ENCODE measurements at regions not wholly inside any gene's neighbourhood (a gene's known extent, or its start where the extent isn't known, plus 50 kb on each side); places are given as distances from the start of the nearest gene placed in this dataset.

- TF ChIP-seq CTCF (IDR thresholded peaks at IDR 0.05), result no peak
- peak in 1 of 3 donors; percentile 50 for TF ChIP-seq POLR2AphosphoS5 (IDR thresholded peaks at IDR 0.05)
These were observed 87.4 kb upstream of the CD180 start for GRCh38 chr5:67283988-67284487.

Data from stomach (tissue), 4 donors.